ENCODE measurements at regions not wholly inside any gene's neighbourhood (a gene's known extent, or its start where the extent isn't known, plus 50 kb on each side); places are given as distances from the start of the nearest gene placed in this dataset.

DNA sequence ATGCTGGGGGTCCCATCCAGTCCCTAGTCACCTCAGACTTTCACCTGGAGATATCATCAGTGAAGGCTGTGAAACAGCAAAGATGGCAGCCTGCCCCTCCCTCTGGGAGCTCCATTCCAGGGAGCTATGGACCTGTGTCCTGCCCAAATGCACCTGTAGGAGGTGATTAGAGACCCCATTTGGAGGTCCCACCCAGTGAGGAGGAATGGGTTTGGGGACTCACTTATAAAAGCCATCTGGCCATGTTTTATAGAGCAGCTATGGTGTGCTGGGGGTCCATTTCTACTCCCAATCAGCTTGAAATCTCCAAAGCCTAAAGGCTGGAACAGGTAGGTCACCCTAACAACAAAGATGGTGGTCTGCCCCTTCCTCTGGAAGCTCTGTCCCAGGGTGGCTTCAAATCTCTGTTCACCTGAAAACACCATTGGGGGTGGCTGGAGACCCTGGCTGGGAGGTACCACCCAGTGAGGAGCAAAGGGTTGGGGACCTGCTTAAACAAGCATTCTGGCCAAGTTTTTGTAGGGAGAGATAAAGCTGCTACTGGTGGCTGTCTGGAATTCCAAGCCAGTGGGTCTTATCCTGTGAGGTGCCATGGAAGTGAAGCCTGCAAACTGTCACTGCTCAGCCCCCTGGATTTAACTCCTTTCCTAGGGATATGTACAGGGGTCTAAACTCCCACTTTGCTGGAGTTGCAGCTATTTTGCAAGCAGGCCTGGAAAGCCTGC lies 182.3 kb downstream of the RASSF9 start:
- intact Hi-C loops (cut with DNase I; ENCODE audit: low total_unique reads): no loop called here

DNA sequence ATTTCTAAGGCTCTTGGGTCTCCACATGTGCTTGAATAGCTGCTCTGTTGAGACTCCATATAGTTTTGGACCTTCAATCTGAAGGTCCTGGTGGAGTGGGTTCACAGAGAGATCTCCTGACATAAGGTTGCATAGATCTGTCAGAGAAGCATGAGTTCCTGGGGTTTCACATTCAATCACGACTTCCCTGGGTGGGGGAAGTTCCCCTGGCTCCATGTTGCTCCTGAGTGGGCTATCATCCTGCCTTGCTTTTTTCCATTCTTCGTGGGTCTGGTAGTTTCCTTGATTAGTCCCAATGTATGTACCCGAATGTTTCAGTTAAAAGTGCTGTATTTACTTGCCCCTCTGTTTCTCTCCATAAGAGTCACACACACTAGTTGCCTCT lies 181.8 kb downstream of the RASSF9 start:
- intact Hi-C loops (cut with DNase I; ENCODE audit: low total_unique reads): no loop called here
- WGBS, 2 donors: 83 to 85% methylated on average over 3 of the region's 3 CpGs
- no peak for TF ChIP-seq POLR2A (IDR thresholded peaks at IDR 0.05)
- TF ChIP-seq, protein P1, sequence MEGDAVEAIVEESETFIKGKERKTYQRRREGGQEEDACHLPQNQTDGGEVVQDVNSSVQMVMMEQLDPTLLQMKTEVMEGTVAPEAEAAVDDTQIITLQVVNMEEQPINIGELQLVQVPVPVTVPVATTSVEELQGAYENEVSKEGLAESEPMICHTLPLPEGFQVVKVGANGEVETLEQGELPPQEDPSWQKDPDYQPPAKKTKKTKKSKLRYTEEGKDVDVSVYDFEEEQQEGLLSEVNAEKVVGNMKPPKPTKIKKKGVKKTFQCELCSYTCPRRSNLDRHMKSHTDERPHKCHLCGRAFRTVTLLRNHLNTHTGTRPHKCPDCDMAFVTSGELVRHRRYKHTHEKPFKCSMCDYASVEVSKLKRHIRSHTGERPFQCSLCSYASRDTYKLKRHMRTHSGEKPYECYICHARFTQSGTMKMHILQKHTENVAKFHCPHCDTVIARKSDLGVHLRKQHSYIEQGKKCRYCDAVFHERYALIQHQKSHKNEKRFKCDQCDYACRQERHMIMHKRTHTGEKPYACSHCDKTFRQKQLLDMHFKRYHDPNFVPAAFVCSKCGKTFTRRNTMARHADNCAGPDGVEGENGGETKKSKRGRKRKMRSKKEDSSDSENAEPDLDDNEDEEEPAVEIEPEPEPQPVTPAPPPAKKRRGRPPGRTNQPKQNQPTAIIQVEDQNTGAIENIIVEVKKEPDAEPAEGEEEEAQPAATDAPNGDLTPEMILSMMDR (IDR thresholded peaks at IDR 0.05): no peak
- no peak overlapping the region for H3K4me3 ChIP-seq (ENCODE audit: low read depth, poor library complexity, severe bottlenecking)
- DNase-seq (ENCODE audit: low spot score in 2 of 2): no peak

More for the DNA sequence above, 182.3 kb downstream of the RASSF9 start:
- TF ChIP-seq, protein P1 (IDR thresholded peaks at IDR 0.05): no peak
- TF ChIP-seq POLR2A (IDR thresholded peaks at IDR 0.05): no peak
- no peak overlapping the region for H3K4me3 ChIP-seq (ENCODE audit: low read depth, poor library complexity, severe bottlenecking)
- no peak for DNase-seq (ENCODE audit: low spot score in 2 of 2)

GRCh38 chr12:85656561-85656960 lies 179.6 kb downstream of the RASSF9 start:
- intact Hi-C loops (cut with DNase I; ENCODE audit: low total_unique reads): no loop called here
- H3K4me3 ChIP-seq (ENCODE audit: low read depth, poor library complexity, severe bottlenecking): no peak overlapping the region
- no peak for DNase-seq (ENCODE audit: low spot score in 2 of 2)
- TF ChIP-seq POLR2A (IDR thresholded peaks at IDR 0.05): no peak
- TF ChIP-seq, protein P1 (IDR thresholded peaks at IDR 0.05): no peak
- WGBS, 2 donors: 90% methylated on average over 2 of the region's 2 CpGs

DNA sequence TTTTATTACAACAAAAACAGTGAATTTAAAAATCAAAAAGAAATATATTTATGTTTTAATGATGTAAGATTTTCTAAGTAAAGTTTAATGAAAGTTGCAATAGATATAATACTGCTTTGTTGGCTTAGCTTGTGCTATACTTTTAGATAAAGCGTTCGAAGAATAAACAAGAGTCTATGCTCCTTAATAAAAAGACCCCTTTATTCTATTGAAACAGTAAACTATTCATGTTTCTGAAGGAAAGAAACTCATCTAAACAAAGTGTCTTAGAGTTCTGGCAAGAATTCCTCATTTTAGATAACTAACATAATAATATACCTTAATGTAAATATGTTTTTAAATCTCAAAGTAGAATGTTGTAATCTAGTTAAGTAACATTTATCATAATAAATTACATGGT lies 179.0 kb downstream of the RASSF9 start:
- WGBS, 2 donors: 78 to 80% methylated on average over 2 of the region's 2 CpGs
- TF ChIP-seq, protein P1 (IDR thresholded peaks at IDR 0.05): no peak
- no peak for TF ChIP-seq POLR2A (IDR thresholded peaks at IDR 0.05)
- intact Hi-C loops (cut with DNase I; ENCODE audit: low total_unique reads): no loop called here
- H3K4me3 ChIP-seq (ENCODE audit: low read depth, poor library complexity, severe bottlenecking): no peak overlapping the region
- no peak for DNase-seq (ENCODE audit: low spot score in 2 of 2)

GRCh38 chr12:85657836-85658630 lies 178.2 kb downstream of the RASSF9 start:
- WGBS, 2 donors: 88 to 96% methylated on average over 2 of the region's 2 CpGs

More at GRCh38 chr12:85657836-85658630, 178.2 kb downstream of the RASSF9 start:
- DNase-seq (ENCODE audit: low spot score in 2 of 2): no peak
- intact Hi-C loops (cut with DNase I; ENCODE audit: low total_unique reads): no loop called here
- no peak overlapping the region for H3K4me3 ChIP-seq (ENCODE audit: low read depth, poor library complexity, severe bottlenecking)
- TF ChIP-seq, protein P1 (IDR thresholded peaks at IDR 0.05): no peak
- TF ChIP-seq POLR2A (IDR thresholded peaks at IDR 0.05): no peak

Data from lower leg skin (tissue), 4 donors.